ENCODE measurements at regions not wholly inside any gene's neighbourhood (a gene's known extent, or its start where the extent isn't known, plus 50 kb on each side); places are given as distances from the start of the nearest gene placed in this dataset.
A peak's percentile ranks its signal among the peaks of the same experiment; 100 is the strongest.
"Not testable (repeated sequence)": the region's sequence is repeated elsewhere in the genome, so short reads cannot be mapped to it uniquely, and the experiment has no call there.

GRCh38 chr13:65940720-65941119 lies 1289.4 kb downstream of the PCDH9 start:
- TF ChIP-seq ZFX (IDR thresholded peaks at IDR 0.05) (no peak), CTCF (conservative IDR thresholded peaks at IDR 0.05) (no peak)
- H3K27ac ChIP-seq, result no peak overlapping the region

- TF ChIP-seq CTCF (conservative IDR thresholded peaks at IDR 0.05) (no peak), ZFX (IDR thresholded peaks at IDR 0.05) (no peak)
- H3K27ac ChIP-seq, result no peak overlapping the region
Measured at GRCh38 chr13:65937251-65937650, 1292.9 kb downstream of the PCDH9 start.

GRCh38 chr13:65936249-65936648 lies 1293.9 kb downstream of the PCDH9 start:
- TF ChIP-seq ZFX (IDR thresholded peaks at IDR 0.05), result no peak
- TF ChIP-seq CTCF (conservative IDR thresholded peaks at IDR 0.05), result no peak
- H3K27ac ChIP-seq, result no peak overlapping the region

- no peak overlapping the region for H3K27ac ChIP-seq
- TF ChIP-seq ZFX (IDR thresholded peaks at IDR 0.05) (no peak), CTCF (conservative IDR thresholded peaks at IDR 0.05) (no peak)
Measured at GRCh38 chr13:65932587-65933239, 1297.4 kb downstream of the PCDH9 start.

- TF ChIP-seq ZFX (IDR thresholded peaks at IDR 0.05) (no peak), CTCF (conservative IDR thresholded peaks at IDR 0.05) (no peak)
- H3K27ac ChIP-seq, result no peak overlapping the region
Measured at GRCh38 chr13:65932013-65932412, 1298.1 kb downstream of the PCDH9 start.

- no peak overlapping the region for H3K27ac ChIP-seq
- TF ChIP-seq ZFX (IDR thresholded peaks at IDR 0.05) (no peak), CTCF (conservative IDR thresholded peaks at IDR 0.05) (no peak)
Measured at GRCh38 chr13:65929436-65929835, 1300.7 kb downstream of the PCDH9 start.

GRCh38 chr13:65926750-65927171 lies 1303.4 kb downstream of the PCDH9 start:
- no peak overlapping the region for H3K27ac ChIP-seq
- TF ChIP-seq ZFX (IDR thresholded peaks at IDR 0.05) (no peak), CTCF (conservative IDR thresholded peaks at IDR 0.05) (peak; percentile 24)

- not testable (repeated sequence) for H3K27ac ChIP-seq
Measured at GRCh38 chr13:65922846-65923245, 1307.3 kb downstream of the PCDH9 start.

Measured in C4-2B (cell line).